ENCODE measurements at regions not wholly inside any gene's neighbourhood (a gene's known extent, or its start where the extent isn't known, plus 50 kb on each side); places are given as distances from the start of the nearest gene placed in this dataset.

DNA sequence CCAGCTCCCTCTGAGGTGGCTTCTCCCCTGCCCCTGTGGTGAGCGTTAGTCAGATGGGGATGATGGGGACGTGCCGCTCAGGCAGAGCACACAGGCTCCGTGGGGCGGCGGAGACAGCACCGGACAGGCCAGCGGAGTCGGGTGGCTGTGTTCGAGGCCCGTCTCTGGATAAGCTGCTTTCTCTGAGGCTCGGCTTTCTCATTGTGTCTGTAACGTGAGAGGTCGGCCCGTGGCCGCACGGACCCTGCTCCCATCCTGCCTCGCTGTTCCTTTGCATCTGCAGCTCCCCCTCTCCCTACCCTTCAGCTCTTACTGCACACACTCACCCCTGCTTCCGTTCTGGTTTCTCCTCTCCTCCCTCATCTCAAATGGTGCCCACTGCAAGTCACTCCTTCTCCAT lies 62.5 kb downstream of the FAM43A start:
- no peak for DNase-seq (ENCODE audit: low read depth)
- TF ChIP-seq, protein P1, sequence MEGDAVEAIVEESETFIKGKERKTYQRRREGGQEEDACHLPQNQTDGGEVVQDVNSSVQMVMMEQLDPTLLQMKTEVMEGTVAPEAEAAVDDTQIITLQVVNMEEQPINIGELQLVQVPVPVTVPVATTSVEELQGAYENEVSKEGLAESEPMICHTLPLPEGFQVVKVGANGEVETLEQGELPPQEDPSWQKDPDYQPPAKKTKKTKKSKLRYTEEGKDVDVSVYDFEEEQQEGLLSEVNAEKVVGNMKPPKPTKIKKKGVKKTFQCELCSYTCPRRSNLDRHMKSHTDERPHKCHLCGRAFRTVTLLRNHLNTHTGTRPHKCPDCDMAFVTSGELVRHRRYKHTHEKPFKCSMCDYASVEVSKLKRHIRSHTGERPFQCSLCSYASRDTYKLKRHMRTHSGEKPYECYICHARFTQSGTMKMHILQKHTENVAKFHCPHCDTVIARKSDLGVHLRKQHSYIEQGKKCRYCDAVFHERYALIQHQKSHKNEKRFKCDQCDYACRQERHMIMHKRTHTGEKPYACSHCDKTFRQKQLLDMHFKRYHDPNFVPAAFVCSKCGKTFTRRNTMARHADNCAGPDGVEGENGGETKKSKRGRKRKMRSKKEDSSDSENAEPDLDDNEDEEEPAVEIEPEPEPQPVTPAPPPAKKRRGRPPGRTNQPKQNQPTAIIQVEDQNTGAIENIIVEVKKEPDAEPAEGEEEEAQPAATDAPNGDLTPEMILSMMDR (IDR thresholded peaks at IDR 0.05; ENCODE audit: low read length, missing control alignments) = no peak
- no peak overlapping the region for H3K4me3 ChIP-seq (replicated peaks; ENCODE audit: low read depth, low read length)

DNA sequence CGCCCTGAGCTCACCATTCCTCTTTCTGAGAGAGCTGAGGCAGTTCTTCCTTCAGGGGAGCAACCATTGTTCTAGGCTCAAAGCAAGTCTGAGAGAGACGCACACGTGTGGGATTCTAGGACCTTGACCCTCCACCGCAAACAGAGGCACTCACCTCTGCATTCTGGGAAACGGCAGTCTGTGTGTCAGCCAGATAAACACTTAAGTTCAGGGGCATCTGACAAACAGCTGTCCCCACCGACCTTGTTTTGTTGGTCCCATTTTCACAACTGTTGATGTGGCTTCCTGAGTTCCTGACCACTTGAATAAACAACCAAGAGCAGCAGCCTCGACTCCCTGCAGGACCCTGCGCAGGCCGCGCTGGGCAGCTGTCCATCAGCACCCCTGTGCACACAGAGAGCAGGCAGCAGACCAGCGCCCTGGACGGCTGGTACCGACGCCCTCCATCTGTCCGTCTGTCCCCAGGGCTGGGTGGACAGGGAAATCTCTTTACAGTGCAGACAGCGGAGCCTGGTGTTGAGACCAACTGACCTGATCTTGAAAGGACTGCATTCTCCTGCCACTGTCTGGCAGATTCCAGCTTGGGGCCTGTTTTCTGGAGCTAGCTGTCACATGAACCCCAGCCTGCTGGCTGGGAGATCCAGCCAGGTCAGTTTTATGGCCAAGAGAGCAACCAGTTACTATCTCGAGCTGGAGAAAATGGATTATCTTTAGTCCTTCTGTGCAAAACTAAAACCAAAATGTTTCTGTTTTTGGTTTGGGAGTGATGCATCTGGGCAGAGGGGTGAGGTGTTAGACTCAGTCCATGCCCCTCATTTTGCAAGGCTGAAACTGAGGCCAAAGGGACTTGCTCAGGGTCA lies 64.2 kb downstream of the FAM43A start:
- TF ChIP-seq, protein P1 (IDR thresholded peaks at IDR 0.05; ENCODE audit: low read length, missing control alignments) = no peak
- H3K4me3 ChIP-seq (replicated peaks; ENCODE audit: low read depth, low read length) = no peak overlapping the region
- no peak for DNase-seq (ENCODE audit: low read depth)

DNA sequence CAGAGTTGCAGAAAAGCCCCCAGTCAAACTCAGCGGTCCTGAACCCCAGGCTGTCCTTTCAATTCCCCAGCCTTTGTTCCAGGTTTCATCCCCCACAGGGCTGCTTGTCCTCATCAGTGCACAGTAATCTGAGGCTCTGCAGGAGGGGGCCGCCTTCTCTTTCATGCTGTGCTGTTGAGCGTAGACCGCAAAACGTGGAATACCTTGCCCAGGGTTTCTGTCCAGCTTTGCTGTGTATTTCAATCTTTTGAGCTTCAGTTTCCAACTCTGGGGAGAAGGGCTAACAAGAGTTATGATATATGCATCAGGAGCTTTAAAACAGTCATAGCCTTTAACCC lies 64.8 kb downstream of the FAM43A start:
- TF ChIP-seq, protein P1 (IDR thresholded peaks at IDR 0.05; ENCODE audit: low read length, missing control alignments) = no peak

DNA sequence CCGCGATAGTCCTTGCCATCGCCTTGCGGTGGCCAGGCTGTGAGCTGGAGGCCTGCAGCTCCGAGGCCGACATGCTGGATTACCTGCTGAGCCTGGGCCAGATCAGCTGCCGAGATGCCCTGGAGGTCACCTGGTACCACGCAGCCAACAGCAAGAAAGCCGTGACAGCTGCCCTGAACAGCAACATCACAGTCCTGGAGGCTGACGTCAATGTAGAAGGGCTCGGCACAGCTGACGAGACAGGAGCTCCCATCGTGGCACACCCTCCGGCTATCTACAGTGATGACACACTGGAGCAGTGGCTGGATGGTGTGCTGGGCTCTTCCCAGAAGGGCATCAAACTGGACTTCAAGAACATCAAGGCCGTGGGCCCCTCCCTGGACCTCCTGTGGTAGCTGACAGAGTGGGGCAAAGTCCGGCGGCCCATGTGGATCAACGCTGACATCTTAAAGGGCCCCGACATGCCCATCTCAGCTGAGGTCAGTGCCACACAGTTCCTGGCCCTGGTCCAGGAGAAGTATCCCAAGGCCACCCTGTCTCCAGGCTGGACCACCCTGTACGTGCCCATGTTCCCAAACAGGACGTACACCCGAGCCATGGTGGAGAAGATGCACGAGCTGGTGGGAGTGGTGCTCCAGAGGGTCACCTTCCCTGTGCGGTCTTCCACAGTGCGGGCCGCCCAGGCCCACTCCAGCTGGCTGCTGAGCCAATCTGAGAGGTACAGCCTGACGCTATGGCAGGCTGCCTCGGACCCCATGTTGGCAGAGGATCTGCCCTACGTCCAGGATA lies 70.2 kb downstream of the FAM43A start:
- no peak for DNase-seq (ENCODE audit: low read depth)
- TF ChIP-seq, protein P1 (IDR thresholded peaks at IDR 0.05; ENCODE audit: low read length, missing control alignments) = no peak

More for the DNA sequence above, 64.8 kb downstream of the FAM43A start:
- no peak overlapping the region for H3K4me3 ChIP-seq (replicated peaks; ENCODE audit: low read depth, low read length)
- no peak for DNase-seq (ENCODE audit: low read depth)

DNA sequence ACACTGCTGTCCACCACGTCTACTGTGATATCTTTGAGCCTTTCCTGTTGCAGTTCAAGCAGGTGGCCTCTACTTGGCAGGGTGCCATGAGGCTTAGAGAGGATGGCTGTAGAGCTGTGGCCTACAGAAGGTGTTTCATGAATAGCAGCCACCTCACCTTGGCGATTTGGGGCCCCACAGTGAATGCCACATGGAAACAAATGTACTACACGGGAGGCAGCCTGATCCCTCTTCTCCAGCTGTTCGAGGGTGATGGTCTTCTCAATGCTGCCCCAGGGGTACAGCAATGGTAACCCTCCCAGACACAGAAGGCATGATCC lies 70.7 kb downstream of the FAM43A start:
- TF ChIP-seq, protein P1 (IDR thresholded peaks at IDR 0.05; ENCODE audit: low read length, missing control alignments) = no peak
- DNase-seq (ENCODE audit: low read depth) = no peak
- no peak overlapping the region for H3K4me3 ChIP-seq (replicated peaks; ENCODE audit: low read depth, low read length)

More for the DNA sequence above, 70.2 kb downstream of the FAM43A start:
- H3K4me3 ChIP-seq (replicated peaks; ENCODE audit: low read depth, low read length) = no peak overlapping the region

DNA sequence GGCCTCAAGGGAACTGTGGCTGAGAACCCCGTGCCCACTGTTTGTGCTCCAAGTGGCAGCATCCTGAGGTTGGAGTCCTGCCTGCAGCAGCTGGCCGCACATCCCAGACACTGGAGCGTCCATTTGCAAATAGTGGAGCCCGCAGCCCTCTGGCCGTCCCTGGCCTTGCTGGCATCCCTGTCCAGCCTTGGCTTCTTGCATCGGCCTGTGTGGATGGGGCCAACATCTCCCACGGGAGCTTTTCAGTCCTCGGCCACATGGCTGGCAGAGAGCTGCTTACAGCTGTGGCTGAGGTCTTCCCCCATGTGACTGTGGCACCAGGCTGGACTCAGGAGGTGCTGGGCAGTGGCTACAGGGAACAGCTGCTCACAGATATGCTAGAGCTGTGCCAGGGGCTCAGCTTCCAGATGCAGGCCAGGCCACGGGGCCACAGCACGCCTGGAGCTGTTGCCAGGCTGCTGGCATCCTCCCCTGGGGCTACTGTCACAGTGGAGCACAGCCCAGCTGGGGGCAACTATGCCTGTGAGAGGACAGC lies 71.2 kb downstream of the FAM43A start:
- no peak overlapping the region for H3K4me3 ChIP-seq (replicated peaks; ENCODE audit: low read depth, low read length)
- TF ChIP-seq, protein P1 (IDR thresholded peaks at IDR 0.05; ENCODE audit: low read length, missing control alignments) = no peak
- no peak for DNase-seq (ENCODE audit: low read depth)

Measured in fibroblast of pulmonary artery (primary cell).